ENCODE measurements at regions not wholly inside any gene's neighbourhood (a gene's known extent, or its start where the extent isn't known, plus 50 kb on each side); places are given as distances from the start of the nearest gene placed in this dataset.

- no peak for TF ChIP-seq CTCF (IDR thresholded peaks at IDR 0.05; ENCODE audit: insufficient read depth, low read depth, low read length)
- no peak for TF ChIP-seq EZH2 (IDR thresholded peaks at IDR 0.05; ENCODE audit: insufficient read depth, low read length)
Observed at GRCh38 chr1:199522338-199522737, 505.2 kb upstream of the NR5A2 start.

Measured in astrocyte (in vitro differentiated cells and primary cell).